HG02981 (cell line): ENCODE measurements at regions not wholly inside any gene's neighbourhood (a gene's known extent, or its start where the extent isn't known, plus 50 kb on each side); places are given as distances from the start of the nearest gene placed in this dataset.

Experiments
- ATAC-seq: cut with Tn5 transposase; IDR thresholded peaks from one replicate; pipeline ENCODE4 v1.9.1; 2021; ENCODE audit warnings: mild to moderate bottlenecking, moderate library complexity; ENCODE audit not compliant: unreplicated experiment

- no peak for ATAC-seq
These were observed 921.3 kb downstream of the BRD1 start for GRCh38 chr22:48906216-48906835.

GRCh38 chr22:48905206-48905975 is 922.3 kb downstream of the BRD1 start:
- ATAC-seq, result no peak

DNA sequence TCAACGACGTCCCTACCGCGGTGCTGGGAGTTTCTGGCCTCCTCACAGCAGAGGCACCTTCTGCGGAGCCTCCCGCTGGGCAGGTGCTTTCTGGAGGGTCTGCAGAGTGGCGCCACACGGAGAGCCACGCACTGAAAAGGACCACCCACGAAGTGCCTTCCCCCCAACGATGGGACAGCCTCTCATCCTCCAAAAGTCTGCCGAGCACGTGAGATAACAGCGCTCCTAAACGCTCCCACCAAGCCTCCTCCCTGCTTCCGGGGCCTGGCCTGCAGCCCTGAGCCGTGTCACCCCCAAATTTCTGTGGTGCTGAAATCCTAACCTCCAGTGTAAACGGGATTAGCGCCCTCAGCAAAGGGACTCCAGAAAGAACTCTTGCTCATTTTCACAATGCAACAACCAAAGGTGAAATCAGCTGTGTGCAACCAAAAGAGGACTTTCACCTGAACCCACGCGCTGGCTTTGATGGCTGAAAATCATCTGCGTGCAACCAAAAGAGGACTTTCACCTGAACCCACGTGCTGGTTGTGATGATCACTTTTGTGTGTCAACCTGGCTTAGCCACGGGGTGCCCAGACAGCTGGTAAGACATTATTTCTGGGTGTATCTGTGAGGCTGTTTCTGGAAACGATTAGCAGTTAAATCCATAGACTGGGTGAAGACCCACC is 924.6 kb downstream of the BRD1 start:
- no peak for ATAC-seq

DNA sequence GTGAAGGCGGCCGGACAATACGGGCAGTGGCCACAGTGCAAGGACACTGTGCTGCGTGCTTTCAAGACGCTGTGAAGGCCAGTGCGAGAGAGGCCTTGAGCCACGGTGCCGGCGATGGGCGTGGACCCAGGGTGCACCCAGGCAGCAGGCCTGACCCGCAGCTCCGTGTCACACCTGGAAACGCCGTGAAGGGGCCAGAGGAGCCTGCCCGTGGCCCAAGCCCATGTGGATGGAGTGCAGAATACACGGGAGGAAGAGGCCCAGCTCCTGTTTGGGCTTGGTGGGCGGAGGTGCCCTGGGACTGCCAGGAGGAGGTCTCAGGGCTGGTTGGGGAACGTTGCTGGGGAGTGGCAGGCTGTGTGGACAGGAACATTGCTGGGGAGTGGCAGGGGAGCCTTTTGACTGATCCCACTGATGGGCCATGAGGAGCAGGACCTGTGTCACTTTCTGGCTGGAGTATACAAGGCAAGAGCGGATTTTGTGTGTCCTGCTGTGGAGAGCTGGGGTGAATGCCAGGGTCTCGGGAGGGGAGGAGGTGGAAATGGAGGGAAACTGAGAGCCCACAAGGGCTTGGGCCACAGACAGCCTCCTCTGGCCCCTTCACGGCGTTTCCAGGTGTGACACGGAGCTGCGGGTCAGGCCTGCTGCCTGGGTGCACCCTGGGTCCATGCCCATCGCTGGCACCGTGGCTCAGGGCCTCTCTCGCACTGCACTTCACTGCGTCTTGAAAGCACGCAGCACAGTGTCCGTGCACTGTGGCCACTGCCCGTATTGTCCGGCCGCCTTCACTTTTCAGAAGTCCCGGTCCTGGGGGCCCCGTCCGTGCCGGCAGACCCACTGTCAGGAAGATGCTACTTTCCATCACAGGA is 925.4 kb downstream of the BRD1 start:
- no peak for ATAC-seq

DNA sequence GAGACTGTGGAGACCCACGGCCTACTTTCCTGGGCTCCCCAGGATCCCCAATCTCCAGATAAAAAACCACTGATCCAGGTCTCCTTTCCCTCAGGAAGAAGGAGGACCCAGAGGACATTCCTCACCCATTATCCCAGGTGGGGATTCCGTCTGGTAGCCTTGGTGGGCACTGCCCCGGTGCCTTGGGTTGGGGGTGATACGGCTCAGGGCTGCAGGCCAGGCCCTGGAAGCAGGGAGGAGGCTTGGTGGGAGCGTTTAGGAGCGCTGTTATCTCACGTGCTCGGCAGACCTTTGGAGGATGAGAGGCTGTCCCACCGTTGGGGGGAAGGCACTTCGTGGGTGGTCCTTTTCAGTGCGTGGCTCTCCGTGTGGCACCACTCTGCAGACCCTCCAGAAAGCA is 926.3 kb downstream of the BRD1 start:
- no peak for ATAC-seq

- no peak for ATAC-seq
These were observed 927.0 kb downstream of the BRD1 start for GRCh38 chr22:48900626-48901025.

- ATAC-seq, result no peak
These were observed 927.4 kb downstream of the BRD1 start for GRCh38 chr22:48900327-48900597.

DNA sequence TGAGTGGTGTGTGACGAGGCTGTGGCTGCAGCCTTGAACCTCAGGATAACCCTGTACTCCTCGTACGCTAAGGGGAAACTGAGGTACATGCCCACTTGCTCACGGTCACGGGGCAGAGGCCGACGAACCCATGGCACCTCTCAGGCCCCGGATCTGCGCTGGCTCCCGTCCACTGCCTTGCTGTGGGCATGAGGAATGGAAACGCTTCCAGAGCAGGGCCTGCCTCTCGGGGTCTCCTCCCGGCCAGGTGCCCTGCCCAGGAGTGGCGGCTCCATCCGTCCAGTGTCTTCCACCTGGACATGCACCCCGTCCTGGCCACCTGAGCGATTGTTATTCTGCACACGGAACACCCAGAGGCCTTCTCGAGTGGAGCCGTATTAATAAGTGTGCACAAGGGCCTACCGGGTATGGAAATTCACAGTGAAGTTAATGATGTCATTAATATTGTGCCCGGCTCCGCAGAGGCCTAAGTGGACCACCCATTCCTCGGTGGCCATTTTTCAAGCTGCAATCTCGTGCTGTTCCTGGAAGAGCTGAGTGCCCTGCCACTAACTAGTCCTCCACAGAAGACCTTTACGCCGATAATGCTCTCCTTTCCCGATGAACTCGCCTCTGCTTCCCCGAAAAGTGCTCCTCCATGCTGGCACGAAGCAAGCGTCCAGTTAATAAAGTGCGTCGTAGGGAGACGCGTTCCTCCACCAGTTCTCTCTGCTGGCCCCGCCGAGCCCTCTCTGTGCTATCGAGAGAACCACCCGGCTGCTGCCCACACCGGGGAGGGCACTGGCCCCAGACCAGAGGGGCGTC is 927.9 kb downstream of the BRD1 start:
- no peak for ATAC-seq

DNA sequence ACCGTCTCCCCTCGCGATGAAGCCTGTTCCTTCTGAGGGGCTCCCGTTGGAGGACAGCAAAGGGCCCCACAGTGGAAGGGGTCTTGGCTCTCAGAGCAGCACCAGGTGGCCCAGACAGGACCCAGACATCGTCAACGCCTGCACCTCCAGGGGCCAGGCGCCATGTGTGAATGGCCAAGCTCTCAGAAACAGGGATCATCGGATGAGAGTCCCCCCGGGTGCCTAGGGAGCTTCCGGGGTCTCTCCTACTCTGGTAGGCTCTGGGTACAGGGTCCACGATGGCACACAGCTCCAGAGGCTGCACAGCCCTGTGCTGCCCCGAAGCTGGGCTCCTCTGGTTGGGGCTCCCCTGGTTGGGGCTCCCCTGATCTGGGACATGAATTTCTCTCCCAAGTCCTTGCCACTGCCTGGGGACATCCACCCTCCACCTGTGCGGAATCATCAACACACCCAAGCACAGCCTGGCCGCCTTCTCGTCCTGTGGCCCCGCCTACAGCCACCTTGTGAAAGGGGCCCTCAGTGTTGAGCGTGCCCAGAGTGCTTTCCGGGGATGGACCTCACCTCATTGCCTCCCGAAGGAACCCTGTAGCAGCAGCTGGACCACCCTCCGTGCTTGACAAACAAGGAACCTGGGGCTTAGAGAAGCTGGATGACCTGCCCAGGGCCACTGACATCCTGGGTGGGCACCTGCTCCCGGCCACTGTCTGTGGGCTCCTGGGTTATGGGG is 929.0 kb downstream of the BRD1 start:
- ATAC-seq, result no peak

DNA sequence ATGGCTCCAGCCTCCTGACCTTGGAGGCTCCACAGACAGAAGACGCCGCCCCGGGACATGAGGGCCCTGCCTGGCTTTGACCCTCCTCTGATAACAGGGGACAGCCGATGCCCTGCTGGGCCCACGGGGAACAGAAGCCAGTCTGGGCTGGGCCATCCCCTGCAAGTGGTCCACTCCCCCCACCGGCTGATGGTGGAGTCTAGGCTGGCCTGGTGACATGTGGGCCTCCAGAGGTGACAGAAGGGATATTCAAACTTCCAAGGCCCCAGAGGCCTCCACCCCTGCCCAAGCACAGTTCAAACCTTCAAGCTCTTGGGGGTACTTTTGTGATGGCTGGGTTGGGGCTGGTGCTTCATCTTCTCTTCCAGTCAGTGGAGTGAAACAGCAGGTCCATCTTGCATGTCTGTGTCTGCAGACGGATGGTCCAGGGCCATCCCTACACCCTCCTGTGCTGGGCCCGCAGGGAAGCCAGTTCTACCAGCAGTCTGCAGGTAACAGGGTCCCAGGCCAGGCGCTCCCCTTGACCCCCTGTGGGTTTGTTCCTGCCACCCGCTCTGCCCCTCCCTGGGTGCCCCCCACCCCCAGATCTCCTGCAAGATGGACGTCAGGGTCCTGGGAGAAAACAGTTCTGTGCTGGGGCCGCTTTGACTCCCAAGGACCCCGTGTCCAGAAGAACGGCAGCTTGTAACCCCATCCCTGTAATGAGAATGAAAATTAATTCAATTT is 929.9 kb downstream of the BRD1 start:
- ATAC-seq, result no peak

GRCh38 chr22:48896766-48897644 is 930.7 kb downstream of the BRD1 start:
- no peak for ATAC-seq

DNA sequence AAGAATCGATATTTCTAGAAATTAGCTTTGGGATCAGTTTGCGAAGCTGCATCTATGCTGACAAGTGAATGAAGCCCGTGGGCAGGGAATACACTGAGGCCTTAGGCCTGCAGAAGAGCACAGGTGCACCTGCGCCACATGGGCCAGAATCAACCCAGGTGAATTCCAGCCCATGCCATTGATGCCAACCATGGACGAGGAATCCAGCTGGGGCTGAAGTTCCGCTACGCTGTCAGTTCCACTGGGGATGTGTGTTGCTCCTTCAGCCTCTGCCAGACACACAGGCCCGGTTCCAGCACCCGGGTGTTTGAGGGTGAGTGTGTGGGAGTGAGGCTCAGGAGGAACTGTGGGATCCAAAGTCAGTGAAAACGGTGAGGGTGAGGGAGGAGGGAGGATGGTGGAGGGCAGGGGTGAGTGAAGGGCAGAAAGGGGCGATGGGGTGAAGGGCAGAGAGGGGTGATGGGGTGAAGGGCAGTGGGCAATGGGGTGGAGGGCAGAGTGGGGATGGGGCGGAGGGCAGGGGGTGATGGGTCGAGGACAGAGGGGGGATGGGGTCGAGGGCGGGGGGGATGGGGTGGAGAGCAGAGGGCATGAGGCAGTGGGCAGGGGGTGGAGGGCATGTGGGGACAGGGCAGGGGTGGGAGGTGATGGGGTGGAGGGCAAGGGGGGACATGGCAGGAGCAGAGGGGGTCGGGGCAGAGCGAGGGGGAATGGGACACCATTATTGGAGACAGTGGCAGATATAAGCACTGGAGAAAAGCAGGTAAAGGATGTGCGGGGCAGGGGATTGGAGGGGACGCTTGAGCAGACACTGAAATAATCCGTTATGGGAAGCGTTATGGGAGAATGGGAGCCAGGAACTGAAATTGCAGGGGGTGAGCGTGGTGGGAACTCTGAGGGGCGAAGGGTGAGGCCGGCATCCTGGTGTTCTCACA is 931.6 kb downstream of the BRD1 start:
- no peak for ATAC-seq

DNA sequence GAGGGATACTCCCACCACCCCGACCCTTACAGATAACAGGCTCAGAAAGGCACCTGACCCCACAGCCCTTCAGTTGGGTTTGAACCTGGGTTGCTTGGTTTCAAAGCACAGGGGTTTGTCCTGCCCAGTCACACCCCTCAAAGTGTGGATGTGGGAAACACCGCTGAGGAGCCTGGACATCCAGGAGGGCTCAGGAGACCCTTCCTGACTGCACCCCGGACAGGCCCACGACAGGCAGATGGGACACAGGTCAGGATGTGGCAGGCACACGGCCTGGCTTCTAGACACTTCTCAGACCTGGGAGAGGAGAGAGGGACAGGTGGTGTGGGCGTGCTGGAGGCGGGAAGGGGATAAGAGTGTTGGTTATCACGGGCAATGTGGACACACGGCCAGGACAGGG is 932.3 kb downstream of the BRD1 start:
- ATAC-seq, result no peak

DNA sequence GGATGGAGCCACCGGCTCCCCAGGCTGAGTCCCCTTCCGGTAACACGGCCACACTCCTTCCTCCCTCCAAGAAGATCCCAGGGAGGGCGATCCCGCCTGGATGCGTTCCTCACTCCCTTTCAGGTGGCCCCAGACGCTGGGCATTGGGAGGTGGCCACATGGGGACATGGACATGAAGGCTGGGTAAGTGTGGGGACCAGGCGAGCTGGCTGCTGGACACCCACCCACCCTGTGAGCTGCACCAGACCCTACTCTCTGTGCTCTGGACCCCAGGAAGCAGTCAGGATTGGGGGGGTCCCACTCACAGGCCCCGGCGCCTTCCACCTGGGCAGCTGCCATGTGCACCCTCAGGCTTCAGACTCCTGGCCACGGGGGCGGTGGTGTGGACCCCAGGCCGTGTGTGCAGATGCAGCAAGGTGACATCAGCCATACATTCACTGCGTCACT is 932.8 kb downstream of the BRD1 start:
- no peak for ATAC-seq

DNA sequence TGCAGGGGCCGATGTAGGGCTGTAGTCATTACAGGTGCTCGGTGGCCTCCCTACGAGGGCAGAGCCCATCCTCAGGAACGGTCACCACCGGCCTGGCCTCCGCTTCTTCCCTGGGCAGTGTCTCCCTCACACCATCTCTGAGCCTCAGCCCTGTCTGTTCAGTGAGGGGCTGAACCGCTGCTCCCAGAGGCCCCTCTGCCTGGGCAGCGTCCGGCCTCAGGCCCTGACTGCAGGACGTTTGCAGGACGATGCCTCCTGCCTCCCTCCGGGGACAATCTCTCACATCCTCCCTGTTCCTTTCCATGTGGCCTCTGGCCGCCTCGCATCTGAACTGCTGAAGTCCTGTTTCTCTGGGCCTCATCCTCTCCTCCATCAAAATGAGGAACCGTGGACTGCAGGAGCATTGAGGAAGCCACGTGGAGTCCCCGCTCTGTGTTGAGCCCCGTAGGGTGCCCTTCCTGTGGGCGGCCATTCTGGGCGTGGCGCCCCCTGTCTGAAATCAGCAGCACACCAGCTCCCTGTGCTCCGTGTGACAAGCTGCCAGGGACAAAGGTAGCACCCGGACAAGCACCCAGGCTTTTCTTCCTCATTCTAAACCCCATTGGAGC is 933.5 kb downstream of the BRD1 start:
- no peak for ATAC-seq

DNA sequence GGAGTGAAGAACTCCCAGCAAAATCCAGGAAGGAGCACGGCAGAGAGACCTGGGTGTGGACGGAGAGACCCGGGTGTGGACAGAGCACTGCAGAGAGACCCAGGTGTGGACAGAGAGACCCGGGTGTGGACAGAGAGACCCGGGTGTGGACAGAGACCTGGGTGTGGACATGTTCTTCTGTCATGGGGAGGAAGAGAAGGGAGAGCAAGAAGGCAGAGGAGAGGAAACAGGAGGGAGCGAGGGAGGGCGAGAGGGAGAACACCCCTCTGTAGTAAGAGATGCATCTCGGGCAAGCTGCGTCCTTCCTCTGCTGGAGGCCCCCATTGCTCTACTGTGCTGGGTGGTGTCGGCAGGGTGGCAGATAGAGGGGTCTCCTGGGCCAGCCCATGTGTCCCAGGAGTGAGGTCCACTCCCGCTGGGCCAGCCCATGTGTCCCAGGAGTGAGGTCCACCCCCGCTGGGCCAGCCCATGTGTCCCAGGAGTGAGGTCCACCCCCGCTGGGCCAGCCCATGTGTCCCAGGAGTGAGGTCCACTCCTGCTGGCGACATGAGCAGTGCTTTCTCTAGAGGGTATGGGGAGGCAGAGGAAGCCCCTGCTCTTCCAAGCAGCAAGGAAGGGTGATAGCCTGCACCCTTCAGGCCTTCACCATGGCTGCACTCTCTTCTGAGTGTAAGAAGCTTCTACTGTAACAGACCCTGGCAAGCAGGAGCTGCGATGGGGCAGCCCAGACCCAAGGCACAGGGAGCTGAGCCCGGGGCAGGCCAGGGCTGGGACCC is 934.2 kb downstream of the BRD1 start:
- ATAC-seq, result no peak
